Umbilical cord (tissue), 1 donor: ENCODE measurements at regions not wholly inside any gene's neighbourhood (a gene's known extent, or its start where the extent isn't known, plus 50 kb on each side); places are given as distances from the start of the nearest gene placed in this dataset.

Experiments
- DNase-seq: peaks from one replicate; pipeline ENCODE4 v3.0.0-alpha.2; 2015; ENCODE audit warnings: low spot score

DNA sequence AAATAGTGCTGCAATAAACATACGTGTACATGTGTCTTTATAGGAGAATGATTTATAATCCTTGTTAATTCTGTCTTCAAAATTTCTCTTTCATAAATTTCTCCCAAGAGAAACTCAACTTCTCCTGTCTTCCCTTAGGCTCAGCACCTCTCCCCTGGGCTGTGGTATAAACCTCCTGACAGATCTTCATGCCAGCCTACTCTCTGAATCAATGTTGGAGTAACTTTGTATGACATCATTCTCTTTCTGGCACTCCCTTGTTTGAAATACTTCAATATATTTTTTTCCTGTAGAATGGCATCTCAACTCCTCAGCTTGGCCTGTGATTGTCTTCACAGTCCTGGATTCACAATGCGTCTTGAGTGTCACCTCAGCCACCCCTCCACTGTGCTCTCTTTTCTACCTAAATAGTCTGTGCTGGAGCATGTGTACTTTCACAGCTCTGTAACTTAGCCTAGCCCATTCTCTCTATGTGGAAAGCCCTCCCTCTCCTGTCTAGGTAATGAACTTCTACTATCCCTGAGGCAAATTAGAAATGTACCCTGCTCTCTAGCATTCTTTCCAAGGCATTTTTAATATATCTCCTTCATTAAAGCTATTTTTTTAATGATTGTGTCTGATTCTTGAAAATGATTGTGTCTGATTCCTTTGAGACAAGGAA is 649.9 kb upstream of the FANCL start:
- no peak for DNase-seq

GRCh38 chr2:58886009-58886408 is 644.9 kb upstream of the FANCL start:
- no peak for DNase-seq

GRCh38 chr2:58879834-58880233 is 638.7 kb upstream of the FANCL start:
- no peak for DNase-seq

DNA sequence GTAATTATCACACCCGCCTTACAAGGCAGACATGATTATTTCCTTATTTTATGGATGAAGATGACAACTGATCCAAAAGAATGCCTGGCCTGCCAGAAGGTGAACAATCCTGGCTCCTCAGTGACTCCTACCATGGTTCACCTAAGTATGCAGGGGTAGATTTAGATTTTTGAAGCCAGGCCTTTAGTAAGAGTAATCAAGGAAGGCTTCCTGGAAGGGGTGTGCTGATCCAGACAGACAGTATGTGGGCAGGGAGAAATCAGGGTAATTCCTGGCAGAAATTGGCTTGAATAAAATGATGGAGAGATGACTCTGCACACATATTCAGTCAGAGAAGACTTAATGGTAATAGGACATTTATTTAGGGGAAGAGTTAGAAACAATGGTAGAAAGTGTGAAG is 637.7 kb upstream of the FANCL start:
- DNase-seq: no peak

DNA sequence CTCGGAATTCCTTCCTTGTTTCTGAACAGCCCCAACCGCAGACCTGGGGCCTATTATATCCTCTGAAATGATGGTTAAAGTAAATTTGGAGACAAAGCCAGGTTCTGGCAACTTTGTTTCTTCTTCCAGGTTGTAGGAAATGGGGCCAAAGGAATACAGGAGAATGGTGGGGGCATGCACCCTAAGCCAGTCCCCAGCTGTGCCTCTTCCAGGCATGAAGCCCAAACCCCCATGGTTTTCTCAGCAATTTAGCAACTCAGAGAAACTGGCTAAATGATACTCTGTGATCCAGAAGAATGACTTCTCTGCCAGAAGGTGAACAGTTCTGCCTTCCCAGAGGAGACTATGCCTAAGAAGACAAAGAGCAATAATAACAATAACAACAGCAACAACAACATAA is 635.0 kb upstream of the FANCL start:
- DNase-seq: no peak

GRCh38 chr2:58875436-58875835 is 634.3 kb upstream of the FANCL start:
- DNase-seq: no peak

- no peak for DNase-seq
Observed at GRCh38 chr2:58871469-58872142, 630.5 kb upstream of the FANCL start.

GRCh38 chr2:58870704-58871103 is 629.6 kb upstream of the FANCL start:
- DNase-seq: no peak

- no peak for DNase-seq
Observed at GRCh38 chr2:58866946-58867345, 625.8 kb upstream of the FANCL start.

DNA sequence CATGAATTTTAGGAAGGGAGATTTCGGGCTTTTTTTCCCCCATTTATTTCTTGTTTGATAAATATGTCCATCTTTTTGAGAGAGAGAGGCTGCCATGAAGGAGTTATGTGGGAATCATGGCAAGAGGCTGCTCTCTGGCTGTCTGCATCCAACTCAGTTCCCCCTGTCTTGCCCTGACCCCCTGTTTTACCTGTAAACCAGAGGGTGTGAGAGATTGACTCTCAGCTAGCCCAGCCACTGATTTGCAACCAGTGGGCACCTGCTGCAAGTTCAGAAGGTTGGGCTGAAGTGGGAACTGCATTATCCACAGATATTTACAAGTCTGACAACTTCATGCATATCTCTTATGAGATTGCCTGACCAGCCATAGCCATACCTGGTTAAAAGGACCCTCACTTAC is 625.4 kb upstream of the FANCL start:
- no peak for DNase-seq

DNA sequence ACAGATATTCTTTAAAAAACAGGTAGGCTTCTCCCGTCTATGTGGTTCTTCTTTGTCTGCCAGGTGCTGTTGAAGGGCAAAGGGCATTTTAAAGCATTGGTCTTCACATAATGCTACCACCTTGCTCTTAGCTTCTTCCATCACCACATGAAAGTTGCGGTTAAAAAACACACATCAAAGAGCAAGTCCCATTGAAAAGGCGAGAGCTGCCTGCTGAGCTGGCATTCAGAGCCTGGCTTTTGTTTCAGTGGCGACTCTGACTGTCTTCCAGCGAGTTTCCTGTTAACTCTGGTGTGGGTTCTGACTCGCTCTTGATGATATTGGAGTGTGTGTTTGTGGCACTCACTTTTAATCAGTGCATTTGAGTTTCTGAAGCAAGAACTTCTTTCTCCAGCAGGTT is 624.9 kb upstream of the FANCL start:
- no peak for DNase-seq

DNA sequence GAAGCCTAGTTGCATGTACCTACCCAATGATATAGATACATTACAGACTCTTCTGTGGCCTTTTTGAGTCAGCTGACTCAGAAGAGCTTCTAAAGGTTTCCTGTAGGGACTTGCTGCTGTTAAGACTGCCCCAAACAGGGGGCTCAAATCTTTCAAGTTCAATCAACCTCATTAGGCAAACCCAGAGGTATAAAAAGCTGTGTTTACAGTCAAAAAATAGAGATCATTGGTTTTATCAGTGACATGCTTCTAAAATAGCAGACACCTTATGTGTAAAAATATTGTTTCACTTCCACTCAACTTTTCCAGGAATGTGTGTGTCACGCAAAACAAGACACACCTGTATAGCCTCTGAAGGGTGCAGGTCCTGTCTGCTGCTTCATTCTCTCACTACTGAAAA is 624.3 kb upstream of the FANCL start:
- DNase-seq: no peak

- no peak for DNase-seq
Observed at GRCh38 chr2:58862244-58862643, 621.1 kb upstream of the FANCL start.

GRCh38 chr2:58860586-58860985 is 619.5 kb upstream of the FANCL start:
- DNase-seq: no peak

DNA sequence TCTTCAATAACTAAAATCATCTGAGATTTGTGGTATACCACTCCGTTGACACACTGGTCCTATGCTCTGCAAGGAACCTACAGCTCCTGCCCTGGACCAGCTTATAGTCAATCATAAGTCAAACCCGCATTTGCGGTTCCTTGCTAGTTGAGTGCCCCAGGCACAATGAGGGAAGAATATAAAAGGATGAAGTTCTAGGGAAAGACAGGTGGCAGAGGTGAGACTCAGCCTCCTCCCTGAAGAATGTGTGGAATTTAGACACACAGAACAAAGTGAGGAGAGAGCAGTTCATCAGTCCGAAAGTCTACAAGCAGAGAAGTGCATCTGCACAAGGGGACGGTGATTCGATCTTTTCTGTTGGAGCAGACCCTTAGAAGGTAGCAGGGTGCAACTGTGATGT is 615.0 kb upstream of the FANCL start:
- no peak for DNase-seq

- DNase-seq: peak; percentile 8
Observed at GRCh38 chr2:58853420-58853819, 612.3 kb upstream of the FANCL start.

DNA sequence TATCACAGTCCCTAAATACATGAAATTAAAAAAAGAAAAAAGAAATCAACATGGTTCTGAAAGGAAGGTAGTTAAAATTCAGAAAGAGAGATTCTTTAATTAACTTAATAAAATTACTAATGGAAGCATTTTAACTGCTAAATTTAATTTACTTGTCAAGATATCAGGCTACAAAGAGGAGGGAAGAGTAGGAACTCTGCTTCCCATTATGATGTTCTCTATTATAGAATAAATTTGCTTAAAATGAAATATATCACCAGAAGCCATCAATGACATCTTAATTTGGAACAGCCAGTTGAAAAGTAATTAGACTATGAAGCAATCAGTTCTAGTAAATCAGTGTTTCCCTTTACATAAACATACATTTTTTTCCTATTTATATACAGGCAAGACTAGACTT is 611.8 kb upstream of the FANCL start:
- DNase-seq: no peak

DNA sequence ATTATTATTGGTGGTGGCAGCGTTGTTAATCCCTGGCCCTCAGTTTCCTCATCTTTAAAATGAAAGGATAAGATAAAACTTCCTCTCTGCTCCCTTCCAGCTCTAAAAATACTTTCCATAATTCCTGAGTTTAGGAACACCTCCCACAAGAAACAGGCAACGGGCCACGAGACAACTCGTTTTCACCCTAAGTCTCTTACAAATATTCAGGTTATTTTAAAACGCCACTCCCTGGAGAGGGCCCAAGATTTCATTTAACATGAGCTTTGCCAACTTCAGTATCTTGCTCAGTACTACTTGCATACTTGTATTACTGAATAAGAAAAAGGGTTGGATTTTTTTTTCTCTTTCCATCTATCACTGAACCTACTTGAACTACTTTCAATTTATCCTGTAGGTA is 611.1 kb upstream of the FANCL start:
- DNase-seq: peak; percentile 70

- no peak for DNase-seq
Observed at GRCh38 chr2:58851598-58851997, 610.5 kb upstream of the FANCL start.

- no peak for DNase-seq
Observed at GRCh38 chr2:58845011-58845410, 603.9 kb upstream of the FANCL start.

GRCh38 chr2:58842501-58843155 is 601.5 kb upstream of the FANCL start:
- DNase-seq: no peak

DNA sequence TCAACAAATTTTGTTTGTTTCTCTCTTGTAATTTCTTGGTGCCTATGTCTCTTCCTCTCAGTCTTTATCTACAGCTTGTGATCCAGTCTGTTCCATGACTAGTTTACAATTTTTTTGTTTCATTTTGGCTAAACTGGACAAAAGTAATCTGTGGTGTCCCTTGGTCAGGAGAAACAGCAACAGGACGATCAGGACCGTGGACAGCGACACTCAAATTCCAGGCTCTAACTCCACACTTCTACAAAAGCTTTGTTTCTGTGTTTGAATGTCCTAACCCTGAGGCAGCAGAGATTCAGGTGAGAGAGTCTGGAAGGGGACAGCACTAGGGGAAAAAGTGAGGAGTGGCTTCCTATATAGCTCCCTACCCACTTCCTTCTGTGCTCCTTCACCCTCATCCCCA is 593.3 kb upstream of the FANCL start:
- DNase-seq: peak; percentile 61

- DNase-seq: no peak
Observed at GRCh38 chr2:58826795-58827194, 585.7 kb upstream of the FANCL start.
